ENCODE measurements at regions not wholly inside any gene's neighbourhood (a gene's known extent, or its start where the extent isn't known, plus 50 kb on each side); places are given as distances from the start of the nearest gene placed in this dataset.

- TF ChIP-seq POLR2AphosphoS5 (IDR thresholded peaks at IDR 0.05) (no peak), POLR2A (IDR thresholded peaks at IDR 0.05) (no peak), CTCF (IDR thresholded peaks at IDR 0.05) (no peak)
- H3K36me3 ChIP-seq, result no peaks in the 10 kb centered on the region
- no peaks in the 10 kb centered on the region for H3K27me3 ChIP-seq
- intact Hi-C loops (cut with DNase I; ENCODE audit: low total_unique reads), result no loop called here
- H3K4me1 ChIP-seq, result no peaks in the 10 kb centered on the region
- no peak for DNase-seq (ENCODE audit: low spot score in 2 of 2)
- no peak overlapping the region for H3K4me3 ChIP-seq
- H3K9me3 ChIP-seq, result no peaks in the 10 kb centered on the region
- H3K27ac ChIP-seq, result peak overlapping the region in 1 of 2 donors; percentile 21
Measured at GRCh38 chr5:87074934-87075541, 192.6 kb upstream of the RASA1 start.

GRCh38 chr5:87076411-87076810 lies 191.3 kb upstream of the RASA1 start:
- peaks cover 0 to 4% of the 10 kb centered on the region in 2 donors for H3K4me1 ChIP-seq
- intact Hi-C loops (cut with DNase I; ENCODE audit: low total_unique reads), result no loop called here
- H3K27me3 ChIP-seq, result no peaks in the 10 kb centered on the region
- no peak for DNase-seq (ENCODE audit: low spot score in 2 of 2)
- H3K9me3 ChIP-seq, result no peaks in the 10 kb centered on the region
- H3K4me3 ChIP-seq, result no peak overlapping the region
- H3K27ac ChIP-seq, result no peak overlapping the region
- no peaks in the 10 kb centered on the region for H3K36me3 ChIP-seq
- no peak for TF ChIP-seq POLR2AphosphoS5 (IDR thresholded peaks at IDR 0.05)

GRCh38 chr5:87076931-87077330 lies 190.8 kb upstream of the RASA1 start:
- no peak for DNase-seq (ENCODE audit: low spot score in 2 of 2)
- Histone ChIP-seq H3K4me3 (no peak overlapping the region), H3K9me3 (no peaks in the 10 kb centered on the region), H3K36me3 (no peaks in the 10 kb centered on the region), H3K4me1 (peaks cover 0 to 4% of the 10 kb centered on the region in 2 donors), H3K27me3 (no peaks in the 10 kb centered on the region), H3K27ac (no peak overlapping the region)
- intact Hi-C loops (cut with DNase I; ENCODE audit: low total_unique reads), result no loop called here
- TF ChIP-seq POLR2AphosphoS5 (IDR thresholded peaks at IDR 0.05), result no peak
- TF ChIP-seq POLR2A (IDR thresholded peaks at IDR 0.05), result no peak
- TF ChIP-seq CTCF (IDR thresholded peaks at IDR 0.05), result no peak

GRCh38 chr5:87079219-87079618 lies 188.5 kb upstream of the RASA1 start:
- Histone ChIP-seq H3K27ac (no peak overlapping the region), H3K9me3 (no peaks in the 10 kb centered on the region)

GRCh38 chr5:87081016-87081415 lies 186.7 kb upstream of the RASA1 start:
- Histone ChIP-seq H3K4me3 (no peak overlapping the region), H3K4me1 (peaks cover 0 to 4% of the 10 kb centered on the region in 2 donors), H3K9me3 (peaks cover 0 to 4% of the 10 kb centered on the region in 2 donors), H3K27me3 (no peaks in the 10 kb centered on the region), H3K27ac (no peak overlapping the region), H3K36me3 (no peaks in the 10 kb centered on the region)
- no peak for TF ChIP-seq POLR2A (IDR thresholded peaks at IDR 0.05)
- no peak for TF ChIP-seq CTCF (IDR thresholded peaks at IDR 0.05)
- no peak for TF ChIP-seq POLR2AphosphoS5 (IDR thresholded peaks at IDR 0.05)
- intact Hi-C loops (cut with DNase I; ENCODE audit: low total_unique reads), result no loop called here
- DNase-seq (ENCODE audit: low spot score in 2 of 2), result no peak

More at GRCh38 chr5:87079219-87079618, 188.5 kb upstream of the RASA1 start:
- Histone ChIP-seq H3K36me3 (no peaks in the 10 kb centered on the region), H3K27me3 (no peaks in the 10 kb centered on the region), H3K4me3 (no peak overlapping the region), H3K4me1 (peaks cover 0 to 4% of the 10 kb centered on the region in 2 donors)
- TF ChIP-seq CTCF (IDR thresholded peaks at IDR 0.05), result no peak
- no peak for TF ChIP-seq POLR2A (IDR thresholded peaks at IDR 0.05)
- no peak for TF ChIP-seq POLR2AphosphoS5 (IDR thresholded peaks at IDR 0.05)
- intact Hi-C loops (cut with DNase I; ENCODE audit: low total_unique reads), result no loop called here
- no peak for DNase-seq (ENCODE audit: low spot score in 2 of 2)

All from breast epithelium (tissue), 4 donors.